ENCODE measurements at regions not wholly inside any gene's neighbourhood (a gene's known extent, or its start where the extent isn't known, plus 50 kb on each side); places are given as distances from the start of the nearest gene placed in this dataset.

GRCh38 chr4:79023799-79024770, 84.8 kb upstream of the PAQR3 start:
- Histone ChIP-seq H3F3A (ENCODE audit: low read length, unreplicated experiment) (no peaks in the 10 kb centered on the region), H3K4me1 (ENCODE audit: insufficient read depth, low read length) (peaks cover 34% of the 10 kb centered on the region), H2AFZ (ENCODE audit: low read length) (no peak overlapping the region), H3K4me2 (ENCODE audit: low read length) (0 out of 2 replicates have a peak overlapping the region, but pooled peaks have one; percentile 9), H4K20me1 (ENCODE audit: low read length) (no peaks in the 10 kb centered on the region), H3K9me2 (replicated peaks; ENCODE audit: low read length) (no peaks in the 10 kb centered on the region), H3K27ac (ENCODE audit: low read length) (peak overlapping the region; percentile 23), H3K9ac (ENCODE audit: low read length) (no peak overlapping the region), H3K4me3 (ENCODE audit: low read length) (no peak overlapping the region), H3K79me2 (ENCODE audit: low read length) (no peaks in the 10 kb centered on the region), H3K36me3 (ENCODE audit: low read depth, low read length) (no peaks in the 10 kb centered on the region), H3K27me3 (ENCODE audit: low read length) (no peaks in the 10 kb centered on the region), H3K9me3 (ENCODE audit: low read length) (no peaks in the 10 kb centered on the region)
- ATAC-seq, result no peak
- BruUV-seq (replicated peaks), result no TSS peak
- TF ChIP-seq EZH2 (IDR thresholded peaks at IDR 0.05; ENCODE audit: low read length, unreplicated experiment), result no peak
- no peak for TF ChIP-seq EZH2phosphoT487 (IDR thresholded peaks at IDR 0.05; ENCODE audit: borderline replicate concordance, low read length)
- TF ChIP-seq, protein P1, sequence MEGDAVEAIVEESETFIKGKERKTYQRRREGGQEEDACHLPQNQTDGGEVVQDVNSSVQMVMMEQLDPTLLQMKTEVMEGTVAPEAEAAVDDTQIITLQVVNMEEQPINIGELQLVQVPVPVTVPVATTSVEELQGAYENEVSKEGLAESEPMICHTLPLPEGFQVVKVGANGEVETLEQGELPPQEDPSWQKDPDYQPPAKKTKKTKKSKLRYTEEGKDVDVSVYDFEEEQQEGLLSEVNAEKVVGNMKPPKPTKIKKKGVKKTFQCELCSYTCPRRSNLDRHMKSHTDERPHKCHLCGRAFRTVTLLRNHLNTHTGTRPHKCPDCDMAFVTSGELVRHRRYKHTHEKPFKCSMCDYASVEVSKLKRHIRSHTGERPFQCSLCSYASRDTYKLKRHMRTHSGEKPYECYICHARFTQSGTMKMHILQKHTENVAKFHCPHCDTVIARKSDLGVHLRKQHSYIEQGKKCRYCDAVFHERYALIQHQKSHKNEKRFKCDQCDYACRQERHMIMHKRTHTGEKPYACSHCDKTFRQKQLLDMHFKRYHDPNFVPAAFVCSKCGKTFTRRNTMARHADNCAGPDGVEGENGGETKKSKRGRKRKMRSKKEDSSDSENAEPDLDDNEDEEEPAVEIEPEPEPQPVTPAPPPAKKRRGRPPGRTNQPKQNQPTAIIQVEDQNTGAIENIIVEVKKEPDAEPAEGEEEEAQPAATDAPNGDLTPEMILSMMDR (conservative IDR thresholded peaks at IDR 0.05; ENCODE audit: low read depth, low read length), result no peak
- intact Hi-C loops (cut with micrococcal nuclease), result no loop called here
- ChIA-PET CTCF (no interaction called here), POLR2A (ENCODE audit: unreplicated experiment) (interaction anchor here (0.5 to 0.6 kb wide), 3 partner anchors 18 to 1162 kb away, joined by 3 to 14 read pairs (median 3); no protein-coding TSS in a partner anchor)
- DNase-seq, result no peak

DNA sequence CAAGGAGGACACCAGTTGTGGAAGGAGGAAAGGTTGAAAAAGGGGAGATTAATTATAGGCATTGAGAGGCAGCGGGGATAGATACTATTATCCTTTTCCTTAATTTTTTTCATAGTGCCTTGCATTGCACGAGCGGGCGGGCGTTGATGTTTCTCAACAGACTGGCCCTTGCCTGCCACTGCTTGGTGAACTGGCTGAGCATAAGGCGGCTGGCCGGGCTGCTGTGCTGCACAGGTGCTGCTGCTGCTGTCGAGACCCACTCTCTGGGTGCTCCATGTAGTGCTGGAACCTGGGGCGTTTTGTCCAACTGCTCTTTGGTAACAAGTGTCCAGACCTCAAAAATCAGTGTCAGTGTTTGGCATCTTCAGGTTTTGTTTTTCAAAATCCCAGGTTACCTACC, 83.3 kb upstream of the PAQR3 start:
- Histone ChIP-seq H4K20me1 (ENCODE audit: low read length) (no peaks in the 10 kb centered on the region), H3K9ac (ENCODE audit: low read length) (no peak overlapping the region), H3K4me1 (ENCODE audit: insufficient read depth, low read length) (peaks cover 32% of the 10 kb centered on the region), H3K4me2 (ENCODE audit: low read length) (no peak overlapping the region), H3K36me3 (ENCODE audit: low read depth, low read length) (no peaks in the 10 kb centered on the region), H3K9me3 (ENCODE audit: low read length) (no peaks in the 10 kb centered on the region), H3F3A (ENCODE audit: low read length, unreplicated experiment) (no peaks in the 10 kb centered on the region), H2AFZ (ENCODE audit: low read length) (no peak overlapping the region), H3K9me2 (replicated peaks; ENCODE audit: low read length) (no peaks in the 10 kb centered on the region), H3K27me3 (ENCODE audit: low read length) (no peaks in the 10 kb centered on the region), H3K79me2 (ENCODE audit: low read length) (no peaks in the 10 kb centered on the region), H3K4me3 (ENCODE audit: low read length) (no peak overlapping the region), H3K27ac (ENCODE audit: low read length) (no peak overlapping the region)
- BruUV-seq (replicated peaks), result no TSS peak
- ChIA-PET POLR2A (ENCODE audit: unreplicated experiment) (no interaction called here), CTCF (no interaction called here)
- no peak for ATAC-seq
- intact Hi-C loops (cut with micrococcal nuclease), result no loop called here
- TF ChIP-seq, protein P1 (conservative IDR thresholded peaks at IDR 0.05; ENCODE audit: low read depth, low read length), result no peak
- TF ChIP-seq EZH2phosphoT487 (IDR thresholded peaks at IDR 0.05; ENCODE audit: borderline replicate concordance, low read length) (no peak), EZH2 (IDR thresholded peaks at IDR 0.05; ENCODE audit: low read length, unreplicated experiment) (no peak)
- no peak for DNase-seq

DNA sequence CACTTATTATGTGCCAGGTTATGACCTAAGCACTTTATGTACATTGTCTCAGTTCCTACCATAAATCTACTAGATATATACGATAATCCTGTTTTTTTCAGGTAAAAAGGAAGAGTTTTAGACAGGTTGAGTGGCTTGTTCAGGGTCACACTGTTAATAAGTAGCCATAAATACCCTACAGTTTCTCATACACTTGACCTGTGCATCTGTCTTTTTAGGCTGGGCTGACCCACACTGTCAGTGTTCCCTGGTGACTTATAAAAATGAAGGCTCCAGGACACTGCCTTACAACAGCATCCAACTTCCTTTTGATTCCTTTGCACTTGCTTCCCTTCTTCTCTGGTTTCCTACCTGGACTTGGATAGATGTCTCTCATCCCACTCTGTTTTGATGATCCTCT, 78.2 kb upstream of the PAQR3 start:
- no peaks in the 10 kb centered on the region for H3K79me2 ChIP-seq (ENCODE audit: low read length)
- no peaks in the 10 kb centered on the region for H3K27me3 ChIP-seq (ENCODE audit: low read length)
- no peaks in the 10 kb centered on the region for H3K9me2 ChIP-seq (replicated peaks; ENCODE audit: low read length)
- POLR2A ChIA-PET (ENCODE audit: unreplicated experiment), result no interaction called here
- no peak overlapping the region for H3K27ac ChIP-seq (ENCODE audit: low read length)
- H3K4me1 ChIP-seq (ENCODE audit: insufficient read depth, low read length), result peaks cover 11% of the 10 kb centered on the region
- no peaks in the 10 kb centered on the region for H3K9me3 ChIP-seq (ENCODE audit: low read length)
- no peak overlapping the region for H3K4me2 ChIP-seq (ENCODE audit: low read length)
- no peaks in the 10 kb centered on the region for H3F3A ChIP-seq (ENCODE audit: low read length, unreplicated experiment)
- intact Hi-C loops (cut with micrococcal nuclease), result no loop called here
- H2AFZ ChIP-seq (ENCODE audit: low read length), result no peak overlapping the region
- DNase-seq, result no peak
- CTCF ChIA-PET, result no interaction called here
- no peaks in the 10 kb centered on the region for H3K36me3 ChIP-seq (ENCODE audit: low read depth, low read length)
- no peak overlapping the region for H3K9ac ChIP-seq (ENCODE audit: low read length)
- no TSS peak for BruUV-seq (replicated peaks)
- TF ChIP-seq, protein P1 (conservative IDR thresholded peaks at IDR 0.05; ENCODE audit: low read depth, low read length), result no peak
- no peak for TF ChIP-seq EZH2phosphoT487 (IDR thresholded peaks at IDR 0.05; ENCODE audit: borderline replicate concordance, low read length)
- no peak for ATAC-seq
- H4K20me1 ChIP-seq (ENCODE audit: low read length), result no peaks in the 10 kb centered on the region
- no peak overlapping the region for H3K4me3 ChIP-seq (ENCODE audit: low read length)

All from PC-3 (cell line).